ENCODE measurements at regions not wholly inside any gene's neighbourhood (a gene's known extent, or its start where the extent isn't known, plus 50 kb on each side); places are given as distances from the start of the nearest gene placed in this dataset.
A peak's percentile ranks its signal among the peaks of the same experiment; 100 is the strongest.

DNA sequence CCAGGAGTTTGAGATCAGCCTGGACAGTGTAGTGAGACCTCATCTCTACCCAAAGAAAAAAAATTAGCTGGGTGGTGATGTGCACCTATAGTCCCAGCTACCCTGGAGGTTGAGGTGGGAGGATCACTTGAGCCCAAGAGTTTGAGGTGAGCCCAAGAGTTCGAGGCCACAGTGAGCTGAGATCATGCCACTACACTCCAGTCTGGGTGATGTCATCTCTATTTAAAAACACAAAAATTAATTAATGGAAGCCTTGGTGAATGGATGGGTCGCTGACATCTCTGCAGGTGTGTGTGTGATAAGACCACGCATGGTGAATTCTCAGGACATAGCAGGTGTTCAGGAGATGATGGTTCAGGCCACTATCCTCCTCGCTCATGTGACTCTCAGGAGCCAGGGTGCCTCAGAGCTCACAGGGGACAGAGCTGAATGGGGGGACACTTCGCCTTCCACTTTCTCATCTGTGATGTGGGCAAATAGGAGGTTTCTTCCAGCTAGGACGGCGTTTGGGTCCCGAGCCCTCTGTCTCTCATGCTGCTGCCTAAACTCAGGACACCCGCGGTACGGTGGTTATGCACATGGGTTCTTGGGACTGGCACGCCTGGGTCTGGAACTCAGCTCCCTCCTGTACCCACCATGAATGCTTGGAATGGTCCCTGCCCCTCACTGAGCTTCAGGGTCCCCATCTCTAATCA is 113.4 kb upstream of the ZBTB40 start:
- ChIA-PET CTCF (no interaction called here), POLR2A (interaction anchor here (0.6 kb wide), 1 partner anchor 482 kb away, joined by 3 read pairs; no protein-coding TSS in a partner anchor)
- no peak for DNase-seq (ENCODE audit: extremely low spot score)
- TF ChIP-seq L3MBTL2 (conservative IDR thresholded peaks at IDR 0.05) (no peak), ZNF384 (IDR thresholded peaks at IDR 0.05) (no peak), LEF1 (IDR thresholded peaks at IDR 0.05; ENCODE audit: borderline replicate concordance) (no peak), ELF4 (IDR thresholded peaks at IDR 0.05) (no peak), FOXM1 (IDR thresholded peaks at IDR 0.05; ENCODE audit: borderline replicate concordance) (no peak), SUZ12 (IDR thresholded peaks at IDR 0.05) (no peak), FOXK2 (IDR thresholded peaks at IDR 0.05) (no peak)

DNA sequence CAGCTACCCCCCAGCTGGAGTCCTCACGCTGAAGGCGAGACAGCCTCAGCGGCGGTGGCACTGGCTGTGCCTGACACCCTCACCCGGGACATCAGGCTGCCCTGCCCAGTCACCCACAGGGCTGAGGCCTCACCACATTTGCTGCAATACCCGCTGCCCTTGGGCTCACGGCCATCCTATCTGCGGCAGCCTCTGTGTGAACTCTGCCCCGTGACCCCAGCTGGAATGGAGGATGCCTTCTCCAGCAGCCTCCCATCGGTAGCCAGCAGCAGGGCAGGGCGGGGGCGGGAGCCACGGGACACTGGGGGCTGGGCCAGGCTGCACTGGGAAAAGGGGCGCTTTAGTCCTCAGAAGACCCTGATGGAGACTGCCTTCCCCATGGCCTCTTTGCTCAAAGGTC is 112.4 kb upstream of the ZBTB40 start:
- ChIA-PET CTCF (no interaction called here), POLR2A (no interaction called here)
- TF ChIP-seq SUZ12 (IDR thresholded peaks at IDR 0.05) (no peak), BHLHE40 (IDR thresholded peaks at IDR 0.05; ENCODE audit: borderline replicate concordance) (no peak), CTBP1 (IDR thresholded peaks at IDR 0.05; ENCODE audit: borderline replicate concordance) (no peak), SP1 (IDR thresholded peaks at IDR 0.05) (no peak), ZNF384 (IDR thresholded peaks at IDR 0.05) (no peak), FOXM1 (IDR thresholded peaks at IDR 0.05; ENCODE audit: borderline replicate concordance) (no peak), ARNT (IDR thresholded peaks at IDR 0.05) (no peak), TARDBP (IDR thresholded peaks at IDR 0.05) (no peak), LEF1 (IDR thresholded peaks at IDR 0.05; ENCODE audit: borderline replicate concordance) (no peak), ELF4 (IDR thresholded peaks at IDR 0.05) (no peak), FOXK2 (IDR thresholded peaks at IDR 0.05) (no peak)
- TF ChIP-seq, protein P1, sequence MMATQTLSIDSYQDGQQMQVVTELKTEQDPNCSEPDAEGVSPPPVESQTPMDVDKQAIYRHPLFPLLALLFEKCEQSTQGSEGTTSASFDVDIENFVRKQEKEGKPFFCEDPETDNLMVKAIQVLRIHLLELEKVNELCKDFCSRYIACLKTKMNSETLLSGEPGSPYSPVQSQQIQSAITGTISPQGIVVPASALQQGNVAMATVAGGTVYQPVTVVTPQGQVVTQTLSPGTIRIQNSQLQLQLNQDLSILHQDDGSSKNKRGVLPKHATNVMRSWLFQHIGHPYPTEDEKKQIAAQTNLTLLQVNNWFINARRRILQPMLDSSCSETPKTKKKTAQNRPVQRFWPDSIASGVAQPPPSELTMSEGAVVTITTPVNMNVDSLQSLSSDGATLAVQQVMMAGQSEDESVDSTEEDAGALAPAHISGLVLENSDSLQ (IDR thresholded peaks at IDR 0.05), result no peak
- no peak for DNase-seq (ENCODE audit: extremely low spot score)

DNA sequence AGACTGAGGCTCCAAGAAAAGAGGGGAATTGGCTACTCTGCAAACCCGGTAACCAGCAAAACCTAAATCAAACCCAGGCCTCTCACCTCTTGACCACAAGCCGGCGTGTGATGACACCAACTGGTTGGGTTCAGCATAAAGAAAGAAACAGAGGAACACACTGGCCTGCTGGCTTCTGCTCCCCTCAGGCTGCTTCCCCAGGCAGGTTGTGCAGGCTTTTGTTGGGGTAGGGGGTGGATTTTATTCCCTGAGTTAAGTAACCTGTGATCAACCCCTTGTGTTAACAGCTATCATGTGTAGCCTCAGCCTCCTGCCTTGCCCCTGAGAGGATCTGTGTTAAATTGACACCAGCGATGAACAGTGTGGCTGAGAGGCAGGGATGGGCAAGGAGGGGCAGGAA is 111.6 kb upstream of the ZBTB40 start:
- ChIA-PET POLR2A (no interaction called here), CTCF (no interaction called here)
- DNase-seq (ENCODE audit: extremely low spot score), result no peak
- TF ChIP-seq FOXA1 (IDR thresholded peaks at IDR 0.05) (no peak), SP1 (IDR thresholded peaks at IDR 0.05) (no peak), L3MBTL2 (conservative IDR thresholded peaks at IDR 0.05) (no peak), SUZ12 (IDR thresholded peaks at IDR 0.05) (no peak), FOXK2 (IDR thresholded peaks at IDR 0.05) (no peak), ZNF384 (IDR thresholded peaks at IDR 0.05) (no peak), TARDBP (IDR thresholded peaks at IDR 0.05) (no peak), ARNT (IDR thresholded peaks at IDR 0.05) (no peak), NFRKB (IDR thresholded peaks at IDR 0.05) (no peak), LEF1 (IDR thresholded peaks at IDR 0.05; ENCODE audit: borderline replicate concordance) (no peak), FOXM1 (IDR thresholded peaks at IDR 0.05; ENCODE audit: borderline replicate concordance) (no peak), ELF4 (IDR thresholded peaks at IDR 0.05) (no peak), HDGF (IDR thresholded peaks at IDR 0.05; ENCODE audit: borderline replicate concordance) (no peak), BHLHE40 (IDR thresholded peaks at IDR 0.05; ENCODE audit: borderline replicate concordance) (no peak), CTBP1 (IDR thresholded peaks at IDR 0.05; ENCODE audit: borderline replicate concordance) (no peak)
- TF ChIP-seq, protein P1 (IDR thresholded peaks at IDR 0.05), result no peak

DNA sequence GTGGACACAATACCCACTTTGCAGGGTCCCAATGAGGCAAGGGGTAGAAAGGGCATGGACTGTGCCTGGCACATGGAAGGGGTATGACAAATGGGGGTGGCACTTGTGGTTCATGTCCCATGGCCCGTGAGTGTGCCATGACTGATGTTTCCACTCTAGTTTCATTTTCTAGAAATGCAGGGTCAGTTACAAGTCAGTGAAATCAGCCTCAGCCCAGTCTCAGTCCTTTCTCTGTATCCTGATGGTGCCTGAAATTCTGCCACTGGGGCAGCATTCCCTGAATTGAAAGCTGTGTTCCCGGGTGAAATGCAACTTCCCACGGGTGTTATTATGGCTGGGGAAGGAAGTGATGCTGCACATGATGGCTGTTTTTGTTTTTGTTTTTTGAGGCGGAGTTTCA is 110.8 kb upstream of the ZBTB40 start:
- ChIA-PET POLR2A (no interaction called here), CTCF (no interaction called here)
- no peak for DNase-seq (ENCODE audit: extremely low spot score)
- TF ChIP-seq FOXM1 (IDR thresholded peaks at IDR 0.05; ENCODE audit: borderline replicate concordance), result no peak
- no peak for TF ChIP-seq FOXK2 (IDR thresholded peaks at IDR 0.05)
- no peak for TF ChIP-seq L3MBTL2 (conservative IDR thresholded peaks at IDR 0.05)
- TF ChIP-seq HDGF (IDR thresholded peaks at IDR 0.05; ENCODE audit: borderline replicate concordance), result no peak
- TF ChIP-seq LEF1 (IDR thresholded peaks at IDR 0.05; ENCODE audit: borderline replicate concordance), result no peak
- no peak for TF ChIP-seq SP1 (IDR thresholded peaks at IDR 0.05)
- TF ChIP-seq, protein P1 (IDR thresholded peaks at IDR 0.05), result no peak
- no peak for TF ChIP-seq CTBP1 (IDR thresholded peaks at IDR 0.05; ENCODE audit: borderline replicate concordance)
- TF ChIP-seq ZNF384 (IDR thresholded peaks at IDR 0.05), result no peak

DNA sequence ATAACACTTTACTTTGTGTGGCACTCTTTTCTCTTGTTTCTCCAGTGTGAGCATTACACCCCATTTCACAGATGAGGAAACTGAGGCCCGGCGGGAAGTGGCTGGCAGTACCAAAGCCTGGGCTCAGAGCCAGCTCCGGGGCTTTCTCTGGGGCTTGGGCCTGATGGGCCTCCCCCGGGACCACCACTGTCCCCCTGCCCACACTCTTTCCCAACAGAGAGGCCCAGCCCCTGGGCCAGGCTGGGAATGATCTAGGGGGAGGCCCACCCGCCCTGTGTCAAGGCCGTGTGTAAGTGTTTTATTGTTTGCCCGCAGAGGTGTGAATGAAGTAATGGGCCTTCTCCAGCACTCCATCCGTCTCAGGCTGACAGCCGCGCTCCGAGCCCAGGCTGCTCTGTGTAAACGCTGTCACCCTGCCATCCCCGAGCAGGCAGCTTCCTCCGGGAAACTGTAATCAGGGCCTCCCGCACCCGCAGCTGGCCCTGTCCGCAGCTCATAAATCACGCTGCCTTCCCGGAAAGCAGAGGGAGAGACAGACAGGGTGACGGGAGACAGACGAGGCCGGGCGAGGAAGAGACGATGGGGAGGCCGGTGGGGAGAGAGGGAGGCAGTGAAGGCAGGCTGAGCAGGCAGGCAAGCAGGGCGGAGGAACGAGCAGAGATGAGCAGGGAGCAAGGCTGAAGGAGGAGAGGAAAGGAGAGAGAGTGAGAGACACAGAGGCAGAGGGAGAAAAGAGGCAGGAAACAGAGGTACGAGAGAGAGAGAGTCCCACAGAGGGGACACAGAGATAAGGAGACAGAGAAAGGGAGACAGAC is 109.7 kb upstream of the ZBTB40 start:
- TF ChIP-seq FOXM1 (IDR thresholded peaks at IDR 0.05; ENCODE audit: borderline replicate concordance) (no peak), HDGF (IDR thresholded peaks at IDR 0.05; ENCODE audit: borderline replicate concordance) (no peak), CTBP1 (IDR thresholded peaks at IDR 0.05; ENCODE audit: borderline replicate concordance) (peak; percentile 52; the same call in 1 of the 2 replicates), L3MBTL2 (conservative IDR thresholded peaks at IDR 0.05) (peak; percentile 47), ARNT (IDR thresholded peaks at IDR 0.05) (no peak), LEF1 (IDR thresholded peaks at IDR 0.05; ENCODE audit: borderline replicate concordance) (no peak), ZNF384 (IDR thresholded peaks at IDR 0.05) (no peak), NFRKB (IDR thresholded peaks at IDR 0.05) (no peak), TARDBP (IDR thresholded peaks at IDR 0.05) (no peak), FOXA1 (IDR thresholded peaks at IDR 0.05) (no peak), SUZ12 (IDR thresholded peaks at IDR 0.05) (no peak), SP1 (IDR thresholded peaks at IDR 0.05) (no peak), ELF4 (IDR thresholded peaks at IDR 0.05) (no peak), FOXK2 (IDR thresholded peaks at IDR 0.05) (no peak), BHLHE40 (IDR thresholded peaks at IDR 0.05; ENCODE audit: borderline replicate concordance) (no peak)
- TF ChIP-seq, protein P1 (IDR thresholded peaks at IDR 0.05), result peak; percentile 95
- CTCF ChIA-PET, result no interaction called here
- peak; percentile 68 for DNase-seq (ENCODE audit: extremely low spot score)
- POLR2A ChIA-PET, result interaction anchor here (0.6 kb wide), 1 partner anchor 14 kb away, joined by 3 read pairs; no protein-coding TSS in a partner anchor
